ENCODE measurements at regions not wholly inside any gene's neighbourhood (a gene's known extent, or its start where the extent isn't known, plus 50 kb on each side); places are given as distances from the start of the nearest gene placed in this dataset.

DNA sequence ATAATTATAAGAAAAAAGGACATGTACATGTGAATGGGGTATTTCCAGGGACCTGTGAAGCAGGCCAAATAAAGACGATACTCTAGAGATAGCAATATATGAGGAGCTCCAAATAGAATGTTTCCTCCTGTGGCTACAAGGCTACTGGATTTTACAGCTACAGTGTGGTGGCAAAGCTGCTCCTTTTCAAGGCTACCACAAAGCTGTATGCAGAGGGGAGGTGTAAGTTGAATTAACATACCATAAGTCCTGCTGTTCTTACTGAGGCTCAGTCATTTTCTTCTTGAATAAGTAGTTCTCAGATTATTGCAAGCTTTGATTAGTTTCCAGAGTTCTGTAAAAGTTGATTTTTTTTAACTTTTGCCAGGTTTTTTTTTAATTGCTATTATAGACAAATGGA lies 1184.6 kb upstream of the EPHA6 start:
- no peak for TF ChIP-seq CTCF (IDR thresholded peaks at IDR 0.05)
- TF ChIP-seq POLR2A (IDR thresholded peaks at IDR 0.05) = no peak
